ENCODE measurements at regions not wholly inside any gene's neighbourhood (a gene's known extent, or its start where the extent isn't known, plus 50 kb on each side); places are given as distances from the start of the nearest gene placed in this dataset.

DNA sequence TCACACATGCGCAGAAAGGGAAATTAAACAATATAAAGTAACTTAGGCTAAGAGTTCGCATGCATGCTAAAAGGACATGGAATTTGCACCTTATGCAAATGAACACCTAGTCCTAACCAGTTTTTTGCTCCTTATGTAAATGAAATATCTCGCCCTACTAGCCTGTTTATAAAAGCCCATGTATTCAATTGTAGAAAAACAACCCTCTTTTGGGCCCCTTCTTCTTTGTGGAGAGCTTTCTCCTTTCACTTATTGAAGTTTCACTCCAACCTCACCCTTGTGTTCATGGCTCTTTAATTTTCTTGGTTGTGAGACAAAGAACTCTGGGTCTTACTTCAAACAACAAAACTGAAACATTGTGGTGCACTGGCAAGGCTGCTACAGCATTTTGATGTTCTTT is 333.4 kb upstream of the ATXN7L3B start:
- TF ChIP-seq SREBF2 (IDR thresholded peaks at IDR 0.05) (no peak), HOXA7 (CRISPR knock-in tag; IDR thresholded peaks at IDR 0.05) (no peak), POLR2A (IDR thresholded peaks at IDR 0.05; ENCODE audit: low read length) (no peak)
- TF ChIP-seq, protein P1, sequence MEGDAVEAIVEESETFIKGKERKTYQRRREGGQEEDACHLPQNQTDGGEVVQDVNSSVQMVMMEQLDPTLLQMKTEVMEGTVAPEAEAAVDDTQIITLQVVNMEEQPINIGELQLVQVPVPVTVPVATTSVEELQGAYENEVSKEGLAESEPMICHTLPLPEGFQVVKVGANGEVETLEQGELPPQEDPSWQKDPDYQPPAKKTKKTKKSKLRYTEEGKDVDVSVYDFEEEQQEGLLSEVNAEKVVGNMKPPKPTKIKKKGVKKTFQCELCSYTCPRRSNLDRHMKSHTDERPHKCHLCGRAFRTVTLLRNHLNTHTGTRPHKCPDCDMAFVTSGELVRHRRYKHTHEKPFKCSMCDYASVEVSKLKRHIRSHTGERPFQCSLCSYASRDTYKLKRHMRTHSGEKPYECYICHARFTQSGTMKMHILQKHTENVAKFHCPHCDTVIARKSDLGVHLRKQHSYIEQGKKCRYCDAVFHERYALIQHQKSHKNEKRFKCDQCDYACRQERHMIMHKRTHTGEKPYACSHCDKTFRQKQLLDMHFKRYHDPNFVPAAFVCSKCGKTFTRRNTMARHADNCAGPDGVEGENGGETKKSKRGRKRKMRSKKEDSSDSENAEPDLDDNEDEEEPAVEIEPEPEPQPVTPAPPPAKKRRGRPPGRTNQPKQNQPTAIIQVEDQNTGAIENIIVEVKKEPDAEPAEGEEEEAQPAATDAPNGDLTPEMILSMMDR (IDR thresholded peaks at IDR 0.05): no peak

Data from A549 (cell line).